ENCODE measurements at regions not wholly inside any gene's neighbourhood (a gene's known extent, or its start where the extent isn't known, plus 50 kb on each side); places are given as distances from the start of the nearest gene placed in this dataset.

DNA sequence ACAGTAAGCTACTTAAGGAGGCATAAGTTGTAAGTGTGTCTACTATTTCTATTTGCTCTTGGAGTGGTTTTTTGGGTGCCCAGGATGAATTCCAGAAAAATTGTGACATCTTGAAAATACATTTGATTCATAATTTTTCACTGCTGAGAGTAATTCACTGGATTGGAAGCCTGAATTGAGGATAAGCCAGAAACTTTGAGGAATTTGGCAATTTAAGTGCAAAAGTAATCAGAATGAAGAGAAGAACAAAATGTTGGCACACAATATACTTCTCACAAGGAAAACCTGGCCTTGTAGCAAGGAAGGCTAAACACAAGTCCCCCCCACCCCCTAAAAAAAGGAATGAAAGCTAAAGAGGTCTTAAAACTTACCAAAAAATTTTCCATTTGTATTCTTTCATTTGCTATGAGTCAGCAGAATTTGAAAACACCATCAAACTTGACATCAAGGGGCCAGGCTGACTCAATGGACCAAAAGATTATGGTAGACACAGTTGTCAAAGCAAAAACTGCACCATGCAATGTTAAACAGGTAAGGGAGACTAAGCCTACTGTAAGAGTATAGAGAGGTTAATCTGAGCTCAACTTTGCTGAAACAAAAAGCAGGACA lies 840.0 kb downstream of the FRK start:
- TF ChIP-seq, protein P1, sequence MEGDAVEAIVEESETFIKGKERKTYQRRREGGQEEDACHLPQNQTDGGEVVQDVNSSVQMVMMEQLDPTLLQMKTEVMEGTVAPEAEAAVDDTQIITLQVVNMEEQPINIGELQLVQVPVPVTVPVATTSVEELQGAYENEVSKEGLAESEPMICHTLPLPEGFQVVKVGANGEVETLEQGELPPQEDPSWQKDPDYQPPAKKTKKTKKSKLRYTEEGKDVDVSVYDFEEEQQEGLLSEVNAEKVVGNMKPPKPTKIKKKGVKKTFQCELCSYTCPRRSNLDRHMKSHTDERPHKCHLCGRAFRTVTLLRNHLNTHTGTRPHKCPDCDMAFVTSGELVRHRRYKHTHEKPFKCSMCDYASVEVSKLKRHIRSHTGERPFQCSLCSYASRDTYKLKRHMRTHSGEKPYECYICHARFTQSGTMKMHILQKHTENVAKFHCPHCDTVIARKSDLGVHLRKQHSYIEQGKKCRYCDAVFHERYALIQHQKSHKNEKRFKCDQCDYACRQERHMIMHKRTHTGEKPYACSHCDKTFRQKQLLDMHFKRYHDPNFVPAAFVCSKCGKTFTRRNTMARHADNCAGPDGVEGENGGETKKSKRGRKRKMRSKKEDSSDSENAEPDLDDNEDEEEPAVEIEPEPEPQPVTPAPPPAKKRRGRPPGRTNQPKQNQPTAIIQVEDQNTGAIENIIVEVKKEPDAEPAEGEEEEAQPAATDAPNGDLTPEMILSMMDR (IDR thresholded peaks at IDR 0.05; ENCODE audit: insufficient read depth, low read depth, low read length, missing control alignments) = no peak
- DNase-seq (ENCODE audit: low read depth) = no peak
- no peak overlapping the region for H3K4me3 ChIP-seq (ENCODE audit: low read length)

DNA sequence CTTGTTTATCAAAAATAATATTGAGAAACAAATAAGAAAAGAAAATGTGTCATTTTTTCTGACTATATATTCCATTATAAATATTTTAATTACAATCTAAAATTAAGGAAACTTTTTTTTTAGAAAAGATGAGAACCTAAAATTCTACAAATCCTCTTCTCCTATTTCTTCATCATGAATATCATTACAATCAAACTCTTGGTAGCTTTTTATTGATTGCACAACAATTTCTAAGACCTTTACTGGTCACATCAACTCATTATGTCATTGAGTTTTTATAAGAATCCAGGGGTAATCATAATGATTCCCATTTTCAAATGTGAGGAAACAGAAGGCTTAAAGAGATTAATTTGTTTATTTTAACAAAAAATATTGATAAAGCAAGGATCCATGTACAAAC lies 841.0 kb downstream of the FRK start:
- TF ChIP-seq, protein P1 (IDR thresholded peaks at IDR 0.05; ENCODE audit: insufficient read depth, low read depth, low read length, missing control alignments) = no peak
- DNase-seq (ENCODE audit: low read depth) = no peak
- H3K4me3 ChIP-seq (ENCODE audit: low read length) = no peak overlapping the region

DNA sequence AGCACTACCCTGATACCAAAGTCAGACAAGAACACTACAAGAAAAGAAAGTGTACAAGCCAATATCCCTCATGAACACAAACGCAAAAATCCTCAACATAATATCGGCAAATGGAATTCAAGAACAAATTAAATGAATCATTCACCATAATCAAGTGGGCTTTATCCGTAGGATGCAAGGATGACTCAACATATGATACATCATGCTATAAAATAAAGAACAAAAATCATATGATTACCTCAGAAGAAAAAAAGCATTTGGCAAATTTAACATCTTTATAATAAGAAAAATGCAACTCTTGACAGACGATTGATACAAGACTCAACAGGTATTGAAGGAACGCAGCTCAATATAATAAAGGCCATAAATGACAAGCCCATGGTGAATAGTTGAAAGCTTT lies 843.9 kb downstream of the FRK start:
- H3K4me3 ChIP-seq (ENCODE audit: low read length) = no peak overlapping the region
- TF ChIP-seq, protein P1 (IDR thresholded peaks at IDR 0.05; ENCODE audit: insufficient read depth, low read depth, low read length, missing control alignments) = no peak
- DNase-seq (ENCODE audit: low read depth) = no peak

DNA sequence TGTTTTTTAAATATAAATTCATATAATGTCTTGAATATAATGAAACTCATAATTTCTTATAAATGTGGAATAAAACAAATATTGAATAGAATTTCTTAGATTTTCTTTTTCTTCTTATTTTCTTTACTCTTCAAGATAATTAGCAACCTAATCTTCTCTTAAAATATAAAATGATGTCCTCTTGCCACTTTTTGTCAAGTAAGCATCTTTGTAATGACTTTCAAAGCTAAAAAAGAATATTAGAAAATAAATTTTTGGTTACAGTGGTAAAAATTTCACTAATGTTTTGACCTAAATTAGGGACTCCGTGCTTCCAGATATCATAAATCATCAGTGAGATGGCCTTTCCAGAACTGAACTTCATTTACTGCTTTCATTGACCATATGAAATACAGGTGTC lies 846.4 kb downstream of the FRK start:
- no peak for DNase-seq (ENCODE audit: low read depth)
- no peak overlapping the region for H3K4me3 ChIP-seq (ENCODE audit: low read length)
- TF ChIP-seq, protein P1 (IDR thresholded peaks at IDR 0.05; ENCODE audit: insufficient read depth, low read depth, low read length, missing control alignments) = no peak

DNA sequence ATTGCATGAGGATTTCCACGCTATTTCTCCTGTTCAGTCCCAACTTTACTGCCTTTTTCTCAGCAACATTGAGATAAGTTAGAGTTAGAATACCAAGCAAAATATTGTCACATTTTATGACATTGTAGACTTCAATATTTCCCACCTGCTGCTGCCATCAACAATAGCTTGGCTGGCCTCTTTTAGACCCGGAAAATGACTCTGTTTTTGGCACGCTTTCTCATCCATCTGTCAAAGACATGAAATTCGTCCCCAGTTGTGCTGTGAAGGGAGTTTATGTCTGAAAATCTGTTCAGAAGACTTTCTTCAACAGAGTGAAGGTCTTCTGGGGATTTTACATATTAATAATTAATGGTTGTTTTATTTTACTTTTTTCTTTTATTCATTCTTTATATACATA lies 857.3 kb downstream of the FRK start:
- no peak overlapping the region for H3K4me3 ChIP-seq (ENCODE audit: low read length)
- TF ChIP-seq, protein P1 (IDR thresholded peaks at IDR 0.05; ENCODE audit: insufficient read depth, low read depth, low read length, missing control alignments) = no peak
- no peak for DNase-seq (ENCODE audit: low read depth)

DNA sequence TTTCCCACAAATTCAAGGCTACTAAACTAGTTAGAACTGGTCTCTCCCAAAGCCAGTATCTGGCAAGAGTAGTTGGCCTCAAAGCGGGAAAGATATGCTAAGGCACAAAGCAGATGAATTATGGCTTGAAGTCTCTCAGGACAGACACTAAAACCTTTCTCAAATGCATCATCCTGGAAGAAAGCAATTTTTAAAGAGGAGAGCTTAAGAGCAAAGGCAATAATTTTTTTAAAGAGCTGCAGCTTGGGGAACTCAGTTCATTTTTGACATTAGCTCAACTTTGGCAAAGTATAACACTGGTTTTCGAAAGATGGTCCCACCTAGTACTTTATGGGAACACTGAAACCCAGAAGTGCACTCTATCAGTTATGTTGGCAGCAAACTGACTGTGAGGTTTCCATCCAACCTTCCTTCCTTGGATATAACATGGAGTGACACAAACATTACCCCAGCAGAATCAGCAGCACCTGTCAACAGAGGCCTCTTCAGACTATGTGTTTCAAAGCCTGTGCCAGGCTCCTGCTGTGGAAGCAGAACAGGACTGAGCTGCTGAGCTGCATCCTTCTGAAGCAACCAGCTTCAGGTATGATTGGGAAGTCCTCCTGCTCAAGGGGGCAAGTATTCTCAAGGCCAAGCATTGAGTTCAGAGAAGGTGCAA lies 852.3 kb upstream of the HS3ST5 start:
- H3K4me3 ChIP-seq (ENCODE audit: low read length) = no peak overlapping the region
- no peak for DNase-seq (ENCODE audit: low read depth)
- TF ChIP-seq, protein P1 (IDR thresholded peaks at IDR 0.05; ENCODE audit: insufficient read depth, low read depth, low read length, missing control alignments) = no peak

DNA sequence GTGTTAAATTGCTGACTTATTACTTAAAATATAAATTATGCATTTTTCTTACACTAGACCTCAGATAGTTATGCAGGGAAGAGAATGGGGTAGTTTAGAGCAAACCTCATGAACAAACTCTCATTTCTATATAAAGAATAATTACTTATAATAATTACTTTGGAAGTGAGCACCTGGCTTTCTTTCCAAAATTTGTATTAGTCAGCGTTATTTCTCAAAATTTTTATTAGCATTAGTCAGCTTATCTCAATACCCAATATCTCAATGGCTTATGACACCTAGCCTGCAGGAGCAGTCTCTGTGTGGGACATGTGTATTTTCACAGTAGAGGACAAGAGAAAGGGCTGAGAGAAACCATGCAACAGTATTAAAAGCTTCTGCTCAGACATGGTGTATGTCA lies 849.2 kb upstream of the HS3ST5 start:
- TF ChIP-seq, protein P1 (IDR thresholded peaks at IDR 0.05; ENCODE audit: insufficient read depth, low read depth, low read length, missing control alignments) = no peak
- no peak for DNase-seq (ENCODE audit: low read depth)
- H3K4me3 ChIP-seq (ENCODE audit: low read length) = no peak overlapping the region
